Amniotic stem cell (primary cell): ENCODE measurements at regions not wholly inside any gene's neighbourhood (a gene's known extent, or its start where the extent isn't known, plus 50 kb on each side); places are given as distances from the start of the nearest gene placed in this dataset.

Experiments used
- DNase-seq: peaks from one replicate; lab custom pipeline; 2025; lab: John Stamatoyannopoulos, UW

GRCh38 chr6:108778421-108779186, 69.6 kb upstream of the ARMC2 start:
- DNase-seq: no peak

- DNase-seq: no peak
These were observed 68.5 kb upstream of the ARMC2 start for GRCh38 chr6:108779536-108780275.

DNA sequence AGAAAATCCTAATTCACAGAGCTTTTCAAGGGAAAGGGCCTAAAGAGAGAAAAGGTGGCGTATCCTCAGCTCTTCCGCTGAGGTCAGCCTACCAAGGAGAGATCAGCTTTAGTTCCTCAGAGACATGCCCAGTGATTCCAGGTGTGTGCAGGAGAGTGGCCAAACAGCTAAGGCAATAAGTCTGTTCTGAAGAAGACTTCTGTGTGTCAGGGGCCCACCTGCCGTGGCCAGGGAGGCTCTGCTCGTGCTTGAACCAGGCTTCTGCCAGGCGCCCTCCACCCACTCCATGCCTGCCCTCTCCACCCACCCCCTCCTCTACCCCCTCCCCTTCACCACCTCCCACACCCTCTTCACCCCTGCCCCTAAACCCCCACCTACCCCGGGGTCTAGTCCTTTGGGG, 67.4 kb upstream of the ARMC2 start:
- no peak for DNase-seq

- no peak for DNase-seq
These were observed 66.7 kb upstream of the ARMC2 start for GRCh38 chr6:108781419-108782100.

- DNase-seq: peak; percentile 71
These were observed 65.8 kb upstream of the ARMC2 start for GRCh38 chr6:108782179-108783041.

GRCh38 chr6:108785653-108786052, 62.6 kb upstream of the ARMC2 start:
- no peak for DNase-seq

- no peak for DNase-seq
These were observed 59.8 kb upstream of the ARMC2 start for GRCh38 chr6:108788416-108788815.

GRCh38 chr6:108789475-108789874, 58.7 kb upstream of the ARMC2 start:
- DNase-seq: no peak

- DNase-seq: no peak
These were observed 56.5 kb upstream of the ARMC2 start for GRCh38 chr6:108791700-108792099.

DNA sequence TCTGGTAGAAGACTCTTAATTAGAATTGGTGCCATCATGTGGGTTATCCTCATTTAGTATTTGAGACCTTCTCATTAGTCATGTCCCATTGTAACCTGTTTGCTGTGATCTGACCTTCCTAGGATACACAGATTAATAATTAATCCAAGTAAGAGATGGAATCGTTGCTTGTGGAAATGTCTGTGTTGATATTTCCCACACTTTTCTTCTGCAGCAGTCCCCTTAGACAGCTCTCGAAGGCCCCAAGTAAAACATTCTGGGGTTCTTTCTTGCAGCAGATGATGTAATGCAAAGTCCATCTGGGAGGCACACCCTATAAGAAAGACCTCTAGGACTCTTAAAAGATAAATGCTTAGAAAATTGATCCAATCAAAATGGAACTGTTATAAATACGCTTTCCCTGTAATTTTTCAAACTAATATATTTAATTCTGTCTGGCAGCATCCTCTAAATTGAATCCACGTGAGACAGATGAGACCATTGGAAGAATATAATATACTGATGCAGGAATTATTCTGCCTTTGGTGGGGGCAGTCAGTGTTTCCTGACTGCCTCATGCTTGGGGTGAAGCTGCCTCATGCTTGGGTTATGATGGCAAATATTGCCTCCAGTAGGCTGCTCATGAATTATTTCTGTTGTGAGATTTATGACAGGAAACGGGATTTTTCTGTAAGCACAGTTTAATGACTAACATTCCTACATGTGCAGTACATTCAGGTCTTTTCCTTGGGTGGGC, 54.5 kb upstream of the ARMC2 start:
- no peak for DNase-seq

GRCh38 chr6:108795122-108795521, 53.1 kb upstream of the ARMC2 start:
- DNase-seq: no peak

DNA sequence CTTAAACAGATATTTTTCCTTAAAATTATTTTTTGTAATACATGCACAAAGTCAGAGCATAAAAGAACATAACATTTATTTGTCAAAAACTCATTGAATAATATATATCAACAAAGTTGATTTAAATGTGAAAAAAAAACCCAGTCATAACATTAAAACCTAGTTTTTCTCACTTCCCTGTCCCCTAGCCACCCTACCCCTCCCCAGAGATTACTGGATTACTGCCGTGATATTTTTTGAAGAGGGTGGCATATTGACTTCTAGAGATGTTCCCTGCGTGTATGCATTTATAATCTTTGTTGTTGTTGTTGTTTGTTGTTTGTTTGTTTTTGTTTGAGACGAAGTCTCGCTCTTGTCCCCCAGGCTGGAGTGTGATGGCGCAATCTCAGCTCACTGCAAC, 52.4 kb upstream of the ARMC2 start:
- no peak for DNase-seq

DNA sequence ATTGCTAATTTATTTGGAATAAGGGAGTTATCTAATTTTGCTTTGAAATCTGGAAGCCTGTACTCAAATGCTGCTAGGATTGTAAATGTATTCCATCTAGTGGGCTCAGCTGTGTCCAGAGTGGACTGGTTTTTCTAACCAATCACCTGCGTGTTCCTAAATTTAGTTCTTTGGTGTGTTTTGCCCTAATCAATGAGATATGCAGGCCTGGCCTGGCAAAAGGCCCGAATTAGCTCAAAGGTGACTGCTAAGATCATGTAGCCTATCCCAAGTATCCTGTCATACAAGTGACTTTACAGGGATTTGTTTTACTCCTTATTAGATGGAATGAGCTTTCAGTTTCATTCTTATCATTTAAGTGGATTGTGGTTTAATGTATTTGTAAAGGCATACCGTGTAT, 51.3 kb upstream of the ARMC2 start:
- no peak for DNase-seq

- no peak for DNase-seq
These were observed 50.1 kb upstream of the ARMC2 start for GRCh38 chr6:108797951-108798669.
